ENCODE measurements at regions not wholly inside any gene's neighbourhood (a gene's known extent, or its start where the extent isn't known, plus 50 kb on each side); places are given as distances from the start of the nearest gene placed in this dataset.
"Not testable (repeated sequence)": the region's sequence is repeated elsewhere in the genome, so short reads cannot be mapped to it uniquely, and the experiment has no call there.

DNA sequence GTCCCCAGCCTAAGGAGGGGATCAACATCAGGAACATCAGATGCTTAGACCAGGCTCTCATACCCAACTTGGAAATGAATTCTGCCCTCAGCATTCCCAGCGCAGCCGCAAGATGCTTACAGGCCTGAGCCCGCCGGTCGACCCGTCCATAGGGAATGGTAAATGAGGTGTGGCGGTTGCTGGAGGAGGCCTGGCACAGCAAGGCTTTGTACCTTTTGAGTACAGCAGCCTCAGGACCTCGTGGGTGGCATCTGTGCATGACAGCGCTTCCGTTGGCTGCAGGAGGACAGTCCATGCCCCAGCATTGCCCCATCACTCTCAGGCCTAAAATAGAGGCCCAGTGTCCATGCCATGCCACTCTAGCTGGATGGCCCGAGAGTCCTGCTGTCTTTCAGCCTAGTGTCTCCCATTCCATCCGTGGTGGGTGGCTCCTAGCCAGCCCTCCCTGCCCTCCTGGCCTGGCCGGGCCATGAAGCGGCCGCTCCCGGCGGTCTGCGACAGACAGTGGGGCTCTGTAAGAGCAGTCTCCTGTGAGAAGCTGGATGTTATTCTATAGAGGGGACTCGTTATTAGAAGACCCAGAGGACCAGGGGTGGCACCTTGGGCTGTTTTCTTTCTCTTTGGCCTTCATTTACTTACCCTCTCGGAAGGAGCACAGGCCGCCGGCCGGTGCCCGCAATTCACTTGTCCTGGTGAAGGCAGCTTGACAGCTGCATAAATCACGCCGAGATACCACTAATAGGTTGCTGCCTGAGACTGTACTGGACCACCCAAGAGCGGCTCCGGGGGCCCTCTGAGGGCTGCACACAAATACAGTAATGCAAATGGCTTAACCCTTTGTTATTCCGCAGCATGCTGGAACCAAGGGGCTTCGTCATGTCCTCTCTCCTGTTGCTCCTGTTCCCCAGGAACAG, 223.5 kb upstream of the TUT7 start:
- no peak for DNase-seq (ENCODE audit: low read depth)
- TF ChIP-seq, protein P1, sequence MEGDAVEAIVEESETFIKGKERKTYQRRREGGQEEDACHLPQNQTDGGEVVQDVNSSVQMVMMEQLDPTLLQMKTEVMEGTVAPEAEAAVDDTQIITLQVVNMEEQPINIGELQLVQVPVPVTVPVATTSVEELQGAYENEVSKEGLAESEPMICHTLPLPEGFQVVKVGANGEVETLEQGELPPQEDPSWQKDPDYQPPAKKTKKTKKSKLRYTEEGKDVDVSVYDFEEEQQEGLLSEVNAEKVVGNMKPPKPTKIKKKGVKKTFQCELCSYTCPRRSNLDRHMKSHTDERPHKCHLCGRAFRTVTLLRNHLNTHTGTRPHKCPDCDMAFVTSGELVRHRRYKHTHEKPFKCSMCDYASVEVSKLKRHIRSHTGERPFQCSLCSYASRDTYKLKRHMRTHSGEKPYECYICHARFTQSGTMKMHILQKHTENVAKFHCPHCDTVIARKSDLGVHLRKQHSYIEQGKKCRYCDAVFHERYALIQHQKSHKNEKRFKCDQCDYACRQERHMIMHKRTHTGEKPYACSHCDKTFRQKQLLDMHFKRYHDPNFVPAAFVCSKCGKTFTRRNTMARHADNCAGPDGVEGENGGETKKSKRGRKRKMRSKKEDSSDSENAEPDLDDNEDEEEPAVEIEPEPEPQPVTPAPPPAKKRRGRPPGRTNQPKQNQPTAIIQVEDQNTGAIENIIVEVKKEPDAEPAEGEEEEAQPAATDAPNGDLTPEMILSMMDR (IDR thresholded peaks at IDR 0.05; ENCODE audit: low read depth, low read length, missing control alignments): no peak
- no peak overlapping the region for H3K4me3 ChIP-seq (ENCODE audit: low read depth, low read length)

DNA sequence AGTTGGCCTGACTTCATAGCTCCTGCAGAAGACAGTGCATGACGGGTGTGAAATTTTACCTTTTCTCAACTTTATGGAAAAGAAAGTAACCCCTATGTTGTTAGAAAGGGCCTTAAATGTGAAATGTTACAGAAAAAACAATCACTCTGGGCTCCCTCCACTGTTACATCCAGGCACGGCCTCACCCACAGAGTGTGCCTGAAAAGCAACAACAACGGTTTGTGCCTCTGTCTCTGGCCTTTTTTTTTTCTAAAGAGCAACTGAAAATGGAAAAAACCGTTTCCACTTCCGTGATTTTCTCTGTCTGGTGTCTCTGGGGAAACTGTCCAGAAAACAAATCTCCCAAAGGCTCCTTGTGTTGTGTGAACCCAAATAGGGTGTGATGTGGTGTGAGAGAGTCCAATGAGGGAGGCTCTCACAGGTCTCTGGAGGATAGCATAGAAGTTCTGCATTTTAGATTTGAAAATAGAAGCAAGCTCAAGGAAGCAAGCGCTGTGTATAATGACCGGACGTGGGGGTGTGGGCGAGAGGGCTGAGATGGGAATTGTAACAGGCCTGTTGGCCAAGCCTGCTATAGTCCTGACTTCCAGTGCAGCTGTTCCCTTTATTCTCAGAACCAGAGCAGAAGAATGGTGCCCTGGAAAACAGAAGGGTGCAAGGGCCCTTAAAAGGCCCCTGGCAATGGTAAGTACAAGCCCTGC, 221.8 kb upstream of the TUT7 start:
- no peak for DNase-seq (ENCODE audit: low read depth)
- TF ChIP-seq, protein P1 (IDR thresholded peaks at IDR 0.05; ENCODE audit: low read depth, low read length, missing control alignments): no peak
- no peak overlapping the region for H3K4me3 ChIP-seq (ENCODE audit: low read depth, low read length)

- no peak for DNase-seq (ENCODE audit: low read depth)
- TF ChIP-seq, protein P1 (IDR thresholded peaks at IDR 0.05; ENCODE audit: low read depth, low read length, missing control alignments): no peak
- no peak overlapping the region for H3K4me3 ChIP-seq (ENCODE audit: low read depth, low read length)
Observed at GRCh38 chr9:86575137-86575536, 220.9 kb upstream of the TUT7 start.

- no peak overlapping the region for H3K4me3 ChIP-seq (ENCODE audit: low read depth, low read length)
- DNase-seq (ENCODE audit: low read depth): no peak
- TF ChIP-seq, protein P1 (IDR thresholded peaks at IDR 0.05; ENCODE audit: low read depth, low read length, missing control alignments): no peak
Observed at GRCh38 chr9:86573886-86574285, 219.7 kb upstream of the TUT7 start.

GRCh38 chr9:86572904-86573303, 218.7 kb upstream of the TUT7 start:
- no peak for DNase-seq (ENCODE audit: low read depth)
- TF ChIP-seq, protein P1 (IDR thresholded peaks at IDR 0.05; ENCODE audit: low read depth, low read length, missing control alignments): no peak
- no peak overlapping the region for H3K4me3 ChIP-seq (ENCODE audit: low read depth, low read length)

DNA sequence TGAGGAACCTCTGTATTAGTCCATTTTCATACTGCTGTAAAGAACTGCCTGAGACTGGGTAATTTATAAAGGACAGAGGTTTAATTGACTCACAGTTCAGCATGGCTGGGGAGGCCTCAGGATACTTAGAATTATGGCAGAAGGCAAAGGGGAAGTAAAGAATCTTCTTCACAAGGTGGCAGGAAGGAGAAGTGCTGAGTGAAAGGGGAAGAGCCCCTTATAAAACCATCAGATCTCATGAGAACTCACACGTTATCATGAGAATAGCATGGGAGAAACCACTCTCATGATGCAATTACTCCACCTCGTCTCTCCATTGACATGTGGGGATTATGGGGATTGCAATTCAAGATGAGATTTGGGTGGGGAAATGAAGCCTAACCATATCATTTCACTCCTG, 211.4 kb upstream of the TUT7 start:
- DNase-seq (ENCODE audit: low read depth); H3K4me3 ChIP-seq (ENCODE audit: low read depth, low read length): not testable (repeated sequence)

- H3K4me3 ChIP-seq (ENCODE audit: low read depth, low read length): no peak overlapping the region
Observed at GRCh38 chr9:86563936-86564335, 209.7 kb upstream of the TUT7 start.

More at GRCh38 chr9:86563936-86564335, 209.7 kb upstream of the TUT7 start:
- DNase-seq (ENCODE audit: low read depth): no peak
- TF ChIP-seq, protein P1 (IDR thresholded peaks at IDR 0.05; ENCODE audit: low read depth, low read length, missing control alignments): no peak
